Smooth muscle cell (in vitro differentiated cells): ENCODE measurements at regions not wholly inside any gene's neighbourhood (a gene's known extent, or its start where the extent isn't known, plus 50 kb on each side); places are given as distances from the start of the nearest gene placed in this dataset.

Source experiments
- DNase-seq: peaks from one replicate; lab custom pipeline; 2025; ENCODE audit not compliant: unreplicated experiment; lab: John Stamatoyannopoulos, UW
- H2AFZ ChIP-seq: fragments of 200-600 bp; sonication (generic); 2 replicates; pipeline ENCODE4 v1.6.0; 2016; ENCODE audit warnings: antibody characterized with exemption, low read depth, mild to moderate bottlenecking
- H3F3A ChIP-seq: fragments of 200-600 bp; sonication (generic); 2 replicates; pipeline ENCODE4 v1.6.0; 2017; ENCODE audit warnings: antibody characterized with exemption, low read depth
- H3K27ac ChIP-seq: fragments of 200-600 bp; sonication (generic); 2 replicates; pipeline ENCODE4 v1.5.1; 2016; ENCODE audit warnings: low read depth, mild to moderate bottlenecking
- H3K27me3 ChIP-seq: fragments of 200-600 bp; sonication (generic); 2 replicates; pipeline ENCODE4 v1.6.1; 2016; ENCODE audit warnings: low read depth, mild to moderate bottlenecking
- H3K36me3 ChIP-seq: fragments of 200-600 bp; sonication (generic); 2 replicates; pipeline ENCODE4 v1.5.1; 2016; ENCODE audit warnings: low read depth
- H3K4me1 ChIP-seq: fragments of 200-600 bp; sonication (generic); 2 replicates; pipeline ENCODE4 v1.5.1; 2016; ENCODE audit warnings: low read depth
- H3K4me2 ChIP-seq: fragments of 200-600 bp; sonication (generic); 2 replicates; pipeline ENCODE4 v1.6.0; 2016; ENCODE audit warnings: mild to moderate bottlenecking
- H3K4me3 ChIP-seq: fragments of 200-600 bp; sonication (generic); 2 replicates; pipeline ENCODE4 v1.5.1; 2016; ENCODE audit warnings: mild to moderate bottlenecking
- H3K79me2 ChIP-seq: fragments of 200-600 bp; sonication (generic); 2 replicates; pipeline ENCODE4 v1.6.0; 2016; ENCODE audit warnings: low read depth, mild to moderate bottlenecking
- H3K9ac ChIP-seq: fragments of 200-600 bp; sonication (generic); 2 replicates; pipeline ENCODE4 v1.6.0; 2016; ENCODE audit warnings: low read depth
- H3K9me3 ChIP-seq: fragments of 200-600 bp; sonication (generic); replicated peaks from 2 replicates; pipeline ENCODE4 v1.5.1; 2016; ENCODE audit warnings: low read depth
- H4K20me1 ChIP-seq: fragments of 200-600 bp; sonication (generic); 2 replicates; pipeline ENCODE4 v1.6.0; 2016; ENCODE audit warnings: low read depth
- WGBS: methylation state at CpG from one replicate; pipeline ENCODE4 v1.1.7; 2016; ENCODE audit warnings: low lambda C conversion rate; 5-methylcytosine and 5-hydroxymethylcytosine counted together
- TF ChIP-seq, protein P1 (sequence below): fragments of 200-600 bp; sonication (generic); IDR thresholded peaks from 2 replicates; pipeline ENCODE4 v1.5.1; 2017; ENCODE audit warnings: borderline replicate concordance, mild to moderate bottlenecking, antibody characterized with exemption; ENCODE audit not compliant: insufficient read depth, poor library complexity, severe bottlenecking

DNA sequence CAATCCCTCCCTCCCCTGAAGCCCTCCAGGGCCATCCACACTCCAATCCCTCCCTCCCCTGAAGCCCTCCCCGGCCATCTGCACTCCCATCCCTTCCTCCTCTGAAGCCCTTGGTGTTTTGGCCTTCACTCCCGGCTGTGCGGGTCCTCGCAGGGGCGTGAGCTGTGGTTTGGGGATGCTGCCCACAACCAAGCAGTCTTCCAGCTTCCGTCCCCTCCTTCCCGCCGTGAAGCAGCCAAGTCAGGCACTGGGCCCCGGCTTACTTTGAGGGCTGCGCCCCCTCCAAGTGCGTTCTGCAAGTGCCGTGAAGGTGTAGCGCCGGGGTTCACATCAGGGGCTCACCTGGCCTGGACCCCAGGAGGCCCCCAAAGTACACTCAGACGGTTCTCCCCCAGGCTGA, 335.9 kb downstream of the BRD1 start:
- Histone ChIP-seq H3K9me3 (no peaks in the 10 kb centered on the region), H3K9ac (no peak overlapping the region), H3K4me1 (peaks cover 4% of the 10 kb centered on the region), H3F3A (no peaks in the 10 kb centered on the region), H3K36me3 (no peaks in the 10 kb centered on the region), H3K27ac (no peak overlapping the region), H4K20me1 (no peaks in the 10 kb centered on the region), H3K4me2 (no peak overlapping the region), H3K27me3 (no peaks in the 10 kb centered on the region), H2AFZ (no peak overlapping the region), H3K79me2 (no peaks in the 10 kb centered on the region), H3K4me3 (no peak overlapping the region)
- whole genome bisulfite sequencing, result 94% methylated on average over 13 of the region's 15 CpGs
- TF ChIP-seq, protein P1, sequence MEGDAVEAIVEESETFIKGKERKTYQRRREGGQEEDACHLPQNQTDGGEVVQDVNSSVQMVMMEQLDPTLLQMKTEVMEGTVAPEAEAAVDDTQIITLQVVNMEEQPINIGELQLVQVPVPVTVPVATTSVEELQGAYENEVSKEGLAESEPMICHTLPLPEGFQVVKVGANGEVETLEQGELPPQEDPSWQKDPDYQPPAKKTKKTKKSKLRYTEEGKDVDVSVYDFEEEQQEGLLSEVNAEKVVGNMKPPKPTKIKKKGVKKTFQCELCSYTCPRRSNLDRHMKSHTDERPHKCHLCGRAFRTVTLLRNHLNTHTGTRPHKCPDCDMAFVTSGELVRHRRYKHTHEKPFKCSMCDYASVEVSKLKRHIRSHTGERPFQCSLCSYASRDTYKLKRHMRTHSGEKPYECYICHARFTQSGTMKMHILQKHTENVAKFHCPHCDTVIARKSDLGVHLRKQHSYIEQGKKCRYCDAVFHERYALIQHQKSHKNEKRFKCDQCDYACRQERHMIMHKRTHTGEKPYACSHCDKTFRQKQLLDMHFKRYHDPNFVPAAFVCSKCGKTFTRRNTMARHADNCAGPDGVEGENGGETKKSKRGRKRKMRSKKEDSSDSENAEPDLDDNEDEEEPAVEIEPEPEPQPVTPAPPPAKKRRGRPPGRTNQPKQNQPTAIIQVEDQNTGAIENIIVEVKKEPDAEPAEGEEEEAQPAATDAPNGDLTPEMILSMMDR, result no peak
- no peak for DNase-seq

DNA sequence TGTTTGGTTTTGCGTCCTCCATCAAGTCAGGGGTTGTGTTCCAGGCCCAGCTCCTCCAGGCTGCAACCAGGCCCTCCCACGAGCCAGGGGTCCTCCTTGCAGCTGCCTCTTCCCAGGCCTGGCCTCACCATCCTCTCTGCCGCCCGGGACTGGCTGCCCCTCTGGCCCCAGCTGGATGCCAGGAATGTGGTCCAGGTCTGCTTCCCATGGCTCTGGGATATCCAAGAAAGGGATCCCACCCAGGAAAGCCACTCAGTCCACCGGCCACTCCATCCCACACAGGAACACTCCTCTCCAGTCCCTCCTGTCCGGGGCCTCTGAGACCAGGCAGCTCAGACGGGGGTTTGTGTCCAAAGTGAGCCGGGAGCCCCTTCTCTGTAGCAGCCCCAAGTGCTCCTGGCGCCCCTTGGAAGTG, 336.4 kb downstream of the BRD1 start:
- TF ChIP-seq, protein P1, result no peak
- Histone ChIP-seq H3K36me3 (no peaks in the 10 kb centered on the region), H3K27ac (no peak overlapping the region), H3K4me2 (no peak overlapping the region), H3K4me1 (peaks cover 4% of the 10 kb centered on the region), H2AFZ (no peak overlapping the region), H3K4me3 (no peak overlapping the region), H3K9ac (no peak overlapping the region), H4K20me1 (no peaks in the 10 kb centered on the region), H3K9me3 (no peaks in the 10 kb centered on the region), H3K27me3 (no peaks in the 10 kb centered on the region), H3F3A (no peaks in the 10 kb centered on the region), H3K79me2 (no peaks in the 10 kb centered on the region)
- no peak for DNase-seq
- WGBS, result 86% methylated on average over 9 of the region's 9 CpGs

DNA sequence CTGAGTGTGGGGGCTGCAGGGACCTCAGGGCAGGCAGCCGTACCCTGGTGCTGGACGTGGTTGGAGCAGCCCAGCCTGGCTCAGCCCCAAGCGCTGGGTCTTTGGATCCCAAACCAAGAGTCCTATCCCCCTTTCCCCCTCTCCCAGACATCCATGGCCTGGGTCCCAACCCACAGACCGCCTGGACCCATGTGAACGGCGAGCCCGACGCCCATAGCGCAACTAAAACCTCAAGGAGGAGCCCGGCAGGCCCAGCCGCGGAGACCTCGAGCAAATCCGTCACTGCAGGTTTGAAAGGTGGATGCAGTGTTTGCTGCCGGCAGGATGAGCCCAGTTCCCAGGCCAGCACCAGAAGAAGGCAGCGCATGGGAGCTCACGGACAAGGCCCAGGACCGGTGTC, 337.0 kb downstream of the BRD1 start:
- H3K9me3 ChIP-seq, result no peaks in the 10 kb centered on the region
- no peak overlapping the region for H3K27ac ChIP-seq
- TF ChIP-seq, protein P1, result no peak
- no peak overlapping the region for H3K4me3 ChIP-seq
- no peak overlapping the region for H3K9ac ChIP-seq
- no peaks in the 10 kb centered on the region for H3K27me3 ChIP-seq
- no peaks in the 10 kb centered on the region for H4K20me1 ChIP-seq
- no peaks in the 10 kb centered on the region for H3K36me3 ChIP-seq
- H3K4me2 ChIP-seq, result no peak overlapping the region
- 86% methylated on average over 18 of the region's 18 CpGs for whole genome bisulfite sequencing
- peaks cover 4% of the 10 kb centered on the region for H3K4me1 ChIP-seq
- no peaks in the 10 kb centered on the region for H3K79me2 ChIP-seq
- H2AFZ ChIP-seq, result no peak overlapping the region
- DNase-seq, result no peak
- H3F3A ChIP-seq, result no peaks in the 10 kb centered on the region

DNA sequence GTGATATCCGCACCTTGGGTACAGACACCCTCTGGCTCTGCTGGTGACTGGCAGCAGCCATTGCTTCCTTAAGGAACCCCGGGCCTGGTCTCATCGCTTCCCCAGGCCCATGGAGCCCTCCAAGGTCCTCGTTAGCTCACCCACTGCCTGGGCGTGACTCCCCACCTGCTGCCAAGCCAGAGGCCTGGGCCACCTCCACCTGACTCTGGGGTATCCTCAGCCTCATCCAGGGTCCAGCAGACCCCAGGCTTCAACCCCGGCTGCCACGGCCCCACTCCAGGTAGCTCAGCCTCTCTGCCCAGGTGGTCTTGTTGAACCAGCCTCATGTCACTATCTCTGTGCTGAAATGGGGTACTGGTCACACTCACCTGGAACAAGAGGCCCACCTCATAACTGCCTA, 337.9 kb downstream of the BRD1 start:
- H3K36me3 ChIP-seq, result no peaks in the 10 kb centered on the region
- no peaks in the 10 kb centered on the region for H3K27me3 ChIP-seq
- DNase-seq, result no peak
- no peak overlapping the region for H3K27ac ChIP-seq
- H3K79me2 ChIP-seq, result no peaks in the 10 kb centered on the region
- 99% methylated on average over 7 of the region's 7 CpGs for WGBS
- H3K9me3 ChIP-seq, result no peaks in the 10 kb centered on the region
- no peaks in the 10 kb centered on the region for H4K20me1 ChIP-seq
- no peak overlapping the region for H3K9ac ChIP-seq
- H3K4me3 ChIP-seq, result no peak overlapping the region
- TF ChIP-seq, protein P1, result no peak
- H3K4me1 ChIP-seq, result peaks cover 4% of the 10 kb centered on the region
- no peaks in the 10 kb centered on the region for H3F3A ChIP-seq
- H2AFZ ChIP-seq, result no peak overlapping the region
- H3K4me2 ChIP-seq, result no peak overlapping the region
